K562 (cell line): ENCODE measurements at regions not wholly inside any gene's neighbourhood (a gene's known extent, or its start where the extent isn't known, plus 50 kb on each side); places are given as distances from the start of the nearest gene placed in this dataset.

ENCODE experiments used
- CHCHD3 ChIP-seq: fragments of 250-450 bp; sonication (Bioruptor Pico); IDR thresholded peaks from 2 replicates; pipeline ENCODE4 v2.1.2; 2022; ENCODE audit warnings: mild to moderate bottlenecking
- ETS2 ChIP-seq: IDR thresholded peaks from 2 replicates; pipeline ENCODE4 v1.6.1; 2016; ENCODE audit warnings: borderline replicate concordance, missing genetic modification characterization, mild to moderate bottlenecking, moderate library complexity, missing compliant biosample characterization; ENCODE audit not compliant: poor library complexity, severe bottlenecking
- ETV1 ChIP-seq: fragments of 450-650 bp; conservative IDR thresholded peaks from 2 replicates; pipeline ENCODE4 v1.6.1; 2016; ENCODE audit warnings: missing genetic modification characterization, control low read depth, low read depth, missing compliant biosample characterization
- JUN ChIP-seq, 2 experiments: sonication (generic) in 1 of 2; formaldehyde crosslinking in 1 of 2; IDR thresholded peaks; 2 replicates each; pipeline versions ENCODE4 v1.6.1 to v1.8.0; 2012 to 2022; ENCODE audit warnings: borderline replicate concordance in 2 of 2, mild to moderate bottlenecking in 2 of 2, improper control_type of control experiment in 1 of 2, low read depth in 1 of 2, low read length in 1 of 2, missing genetic modification reagents in 1 of 2
- MAFK ChIP-seq: IDR thresholded peaks from 2 replicates; pipeline ENCODE4 v1.6.1; 2011; ENCODE audit warnings: low read length, improper control_type of control experiment
- SUPT5H ChIP-seq: fragments of 450-650 bp; IDR thresholded peaks from 2 replicates; pipeline ENCODE4 v1.6.1; 2016
- TCFL5 ChIP-seq: fragments of 250-450 bp; sonication (Bioruptor Pico); conservative IDR thresholded peaks from 2 replicates; pipeline ENCODE4 v1.6.1; 2021; ENCODE audit warnings: mild to moderate bottlenecking, moderate library complexity, matching md5 sums
- ZBTB43 ChIP-seq: sonication (generic); formaldehyde crosslinking; IDR thresholded peaks from 2 replicates; pipeline ENCODE4 v1.8.0; 2023; ENCODE audit warnings: mild to moderate bottlenecking, missing genetic modification reagents
- ZC3H8 ChIP-seq: fragments of 450-650 bp; IDR thresholded peaks from 2 replicates; pipeline ENCODE4 v1.6.1; 2017
- ZFX ChIP-seq: sonication (generic); formaldehyde crosslinking; IDR thresholded peaks from 2 replicates; pipeline ENCODE4 v1.8.0; 2022; ENCODE audit warnings: mild to moderate bottlenecking, missing genetic modification reagents, moderate library complexity
- ZNF277 ChIP-seq: fragments of 250-450 bp; sonication (Bioruptor Pico); IDR thresholded peaks from 2 replicates; pipeline ENCODE4 v1.8.0; 2022; ENCODE audit warnings: inconsistent platforms, mild to moderate bottlenecking, moderate library complexity, borderline replicate concordance
- ZNF354B ChIP-seq: fragments of 250-450 bp; sonication (Bioruptor Pico); IDR thresholded peaks from 2 replicates; pipeline ENCODE4 v1.4.0; 2020
- ZNF449 ChIP-seq: fragments of 250-450 bp; sonication (Bioruptor Pico); IDR thresholded peaks from 2 replicates; pipeline ENCODE4 v1.8.0; 2022; ENCODE audit warnings: moderate library complexity, mild to moderate bottlenecking, inconsistent platforms
- TF ChIP-seq, protein P1 (sequence below): fragments of 450-650 bp; IDR thresholded peaks from 2 replicates; pipeline ENCODE4 v1.7.0; 2016; ENCODE audit warnings: borderline replicate concordance
- TF ChIP-seq, protein P2 (sequence below): sonication (generic); formaldehyde crosslinking; IDR thresholded peaks from 2 replicates; pipeline ENCODE4 v1.8.1; 2023; ENCODE audit warnings: missing genetic modification reagents, mild to moderate bottlenecking, borderline replicate concordance

DNA sequence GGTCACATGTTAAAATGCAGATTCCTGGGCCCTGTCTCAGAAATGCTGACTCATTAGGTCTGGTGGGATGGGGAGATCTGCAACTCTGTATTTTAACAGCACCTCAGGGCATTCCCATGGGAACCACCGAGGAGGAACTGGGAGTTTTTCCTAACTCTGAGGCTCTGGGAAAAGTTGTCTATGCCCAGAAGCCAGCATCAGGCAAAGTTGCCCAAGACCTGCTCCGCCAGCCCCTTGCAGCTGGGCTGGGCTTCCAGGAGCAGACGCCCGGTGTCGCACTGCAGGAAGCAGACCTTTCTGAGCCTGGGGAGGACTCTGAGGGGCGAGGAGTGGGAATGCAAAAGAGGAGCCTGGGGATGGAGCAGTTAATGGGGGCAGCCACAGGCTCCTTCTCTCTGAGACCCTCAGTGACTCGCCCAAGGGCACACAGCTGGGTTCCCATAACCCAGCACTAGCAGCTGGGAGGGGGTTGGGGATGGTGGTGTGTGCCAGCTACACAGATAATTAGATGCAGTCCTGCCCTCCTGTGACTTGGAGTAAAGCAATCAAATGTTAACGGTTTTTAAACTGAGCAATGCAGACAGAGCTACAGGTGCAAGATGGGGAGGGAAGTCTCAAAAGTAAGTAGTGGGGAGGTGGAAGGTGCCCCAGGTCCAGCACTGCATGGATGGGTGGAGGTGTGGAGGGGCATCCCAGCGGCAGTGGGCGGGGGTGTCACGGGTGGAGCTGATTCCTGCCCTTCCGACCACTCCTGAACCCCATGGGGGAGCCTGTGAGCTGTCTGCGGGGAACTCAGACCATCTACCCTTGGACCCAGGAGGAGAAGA lies 100.4 kb downstream of the LSM3 start (continued):
- TF ChIP-seq ZNF277 (CRISPR knock-in tag) (no peak), ZNF354B (CRISPR knock-in tag) (no peak), JUN (IDR thresholded peaks at IDR 0.05; ENCODE audit: borderline replicate concordance, low read depth, low read length) (0 out of 2 replicates have a peak, but pooled peaks have one; percentile 13), JUN (CRISPR knock-in tag; IDR thresholded peaks at IDR 0.05; ENCODE audit: borderline replicate concordance) (no peak), ZBTB43 (no peak), MAFK (peak; percentile 97), ZFX (CRISPR knock-in tag) (no peak), ETV1 (no peak), ZC3H8 (no peak), CHCHD3 (CRISPR knock-in tag) (no peak), ETS2 (tag) (no peak), ZNF449 (CRISPR knock-in tag) (no peak), SUPT5H (no peak), TCFL5 (no peak)
- TF ChIP-seq, protein P1, sequence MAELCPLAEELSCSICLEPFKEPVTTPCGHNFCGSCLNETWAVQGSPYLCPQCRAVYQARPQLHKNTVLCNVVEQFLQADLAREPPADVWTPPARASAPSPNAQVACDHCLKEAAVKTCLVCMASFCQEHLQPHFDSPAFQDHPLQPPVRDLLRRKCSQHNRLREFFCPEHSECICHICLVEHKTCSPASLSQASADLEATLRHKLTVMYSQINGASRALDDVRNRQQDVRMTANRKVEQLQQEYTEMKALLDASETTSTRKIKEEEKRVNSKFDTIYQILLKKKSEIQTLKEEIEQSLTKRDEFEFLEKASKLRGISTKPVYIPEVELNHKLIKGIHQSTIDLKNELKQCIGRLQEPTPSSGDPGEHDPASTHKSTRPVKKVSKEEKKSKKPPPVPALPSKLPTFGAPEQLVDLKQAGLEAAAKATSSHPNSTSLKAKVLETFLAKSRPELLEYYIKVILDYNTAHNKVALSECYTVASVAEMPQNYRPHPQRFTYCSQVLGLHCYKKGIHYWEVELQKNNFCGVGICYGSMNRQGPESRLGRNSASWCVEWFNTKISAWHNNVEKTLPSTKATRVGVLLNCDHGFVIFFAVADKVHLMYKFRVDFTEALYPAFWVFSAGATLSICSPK = no peak
- TF ChIP-seq, protein P2, sequence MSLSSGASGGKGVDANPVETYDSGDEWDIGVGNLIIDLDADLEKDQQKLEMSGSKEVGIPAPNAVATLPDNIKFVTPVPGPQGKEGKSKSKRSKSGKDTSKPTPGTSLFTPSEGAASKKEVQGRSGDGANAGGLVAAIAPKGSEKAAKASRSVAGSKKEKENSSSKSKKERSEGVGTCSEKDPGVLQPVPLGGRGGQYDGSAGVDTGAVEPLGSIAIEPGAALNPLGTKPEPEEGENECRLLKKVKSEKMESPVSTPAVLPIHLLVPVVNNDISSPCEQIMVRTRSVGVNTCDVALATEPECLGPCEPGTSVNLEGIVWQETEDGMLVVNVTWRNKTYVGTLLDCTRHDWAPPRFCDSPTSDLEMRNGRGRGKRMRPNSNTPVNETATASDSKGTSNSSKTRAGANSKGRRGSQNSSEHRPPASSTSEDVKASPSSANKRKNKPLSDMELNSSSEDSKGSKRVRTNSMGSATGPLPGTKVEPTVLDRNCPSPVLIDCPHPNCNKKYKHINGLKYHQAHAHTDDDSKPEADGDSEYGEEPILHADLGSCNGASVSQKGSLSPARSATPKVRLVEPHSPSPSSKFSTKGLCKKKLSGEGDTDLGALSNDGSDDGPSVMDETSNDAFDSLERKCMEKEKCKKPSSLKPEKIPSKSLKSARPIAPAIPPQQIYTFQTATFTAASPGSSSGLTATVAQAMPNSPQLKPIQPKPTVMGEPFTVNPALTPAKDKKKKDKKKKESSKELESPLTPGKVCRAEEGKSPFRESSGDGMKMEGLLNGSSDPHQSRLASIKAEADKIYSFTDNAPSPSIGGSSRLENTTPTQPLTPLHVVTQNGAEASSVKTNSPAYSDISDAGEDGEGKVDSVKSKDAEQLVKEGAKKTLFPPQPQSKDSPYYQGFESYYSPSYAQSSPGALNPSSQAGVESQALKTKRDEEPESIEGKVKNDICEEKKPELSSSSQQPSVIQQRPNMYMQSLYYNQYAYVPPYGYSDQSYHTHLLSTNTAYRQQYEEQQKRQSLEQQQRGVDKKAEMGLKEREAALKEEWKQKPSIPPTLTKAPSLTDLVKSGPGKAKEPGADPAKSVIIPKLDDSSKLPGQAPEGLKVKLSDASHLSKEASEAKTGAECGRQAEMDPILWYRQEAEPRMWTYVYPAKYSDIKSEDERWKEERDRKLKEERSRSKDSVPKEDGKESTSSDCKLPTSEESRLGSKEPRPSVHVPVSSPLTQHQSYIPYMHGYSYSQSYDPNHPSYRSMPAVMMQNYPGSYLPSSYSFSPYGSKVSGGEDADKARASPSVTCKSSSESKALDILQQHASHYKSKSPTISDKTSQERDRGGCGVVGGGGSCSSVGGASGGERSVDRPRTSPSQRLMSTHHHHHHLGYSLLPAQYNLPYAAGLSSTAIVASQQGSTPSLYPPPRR (CRISPR knock-in tag) = no peak
